PFSK-1 (cell line): ENCODE measurements at regions not wholly inside any gene's neighbourhood (a gene's known extent, or its start where the extent isn't known, plus 50 kb on each side); places are given as distances from the start of the nearest gene placed in this dataset.

Source experiments
- FOXP2 ChIP-seq: optimal IDR thresholded peaks from 2 replicates; pipeline ENCODE3; 2011; ENCODE audit warnings: borderline replicate concordance, control low read depth, inconsistent platforms; ENCODE audit not compliant: insufficient read depth; ENCODE audit errors: extremely low read length, extremely low read depth
- POLR2AphosphoS5 ChIP-seq: IDR thresholded peaks from 2 replicates; pipeline ENCODE4 v1.6.1; 2012; ENCODE audit warnings: low read depth, mild to moderate bottlenecking, control low read depth, low read length, moderate library complexity
- REST ChIP-seq, 2 experiments: IDR thresholded peaks; 2 replicates each; pipeline versions ENCODE4 v1.6.1 to v1.8.0; 2011 to 2012; ENCODE audit warnings: low read depth in 2 of 2, low read length in 2 of 2, control low read depth in 1 of 2, inconsistent platforms in 1 of 2, mild to moderate bottlenecking in 1 of 2, moderate library complexity in 1 of 2; ENCODE audit not compliant: insufficient read depth in 1 of 2
- SIN3A ChIP-seq: IDR thresholded peaks from 2 replicates; pipeline ENCODE4 v1.6.1; 2012; ENCODE audit warnings: mild to moderate bottlenecking, low read length, moderate library complexity, borderline replicate concordance; ENCODE audit not compliant: insufficient read depth
- TAF1 ChIP-seq: IDR thresholded peaks from 2 replicates; pipeline ENCODE4 v1.6.1; 2012; ENCODE audit warnings: low read length, control low read depth, borderline replicate concordance; ENCODE audit not compliant: insufficient read depth

- TF ChIP-seq POLR2AphosphoS5 (no peak), SIN3A (no peak), TAF1 (no peak), FOXP2 (no peak), REST (IDR thresholded peaks at IDR 0.05; ENCODE audit: insufficient read depth in 1 of 2, low read depth in 2 of 2, low read length in 2 of 2) (no peak)
These were observed 642.3 kb upstream of the BOD1L1 start for GRCh38 chr4:14269824-14270223.
